HG02884 (cell line): ENCODE measurements at regions not wholly inside any gene's neighbourhood (a gene's known extent, or its start where the extent isn't known, plus 50 kb on each side); places are given as distances from the start of the nearest gene placed in this dataset.

ENCODE experiments used
- ATAC-seq: cut with Tn5 transposase; IDR thresholded peaks from one replicate; pipeline ENCODE4 v1.9.1; 2021; ENCODE audit warnings: mild to moderate bottlenecking, moderate library complexity; ENCODE audit not compliant: unreplicated experiment

- ATAC-seq: no peak
These were observed 880.3 kb downstream of the RPA4 start for GRCh38 chrX:97763981-97764380.

GRCh38 chrX:97766501-97767095 is 882.9 kb downstream of the RPA4 start:
- ATAC-seq: no peak

- peak; percentile 44 for ATAC-seq
These were observed 903.6 kb downstream of the RPA4 start for GRCh38 chrX:97787311-97787710.

GRCh38 chrX:97787849-97788248 is 904.1 kb downstream of the RPA4 start:
- peak; percentile 63 for ATAC-seq

- peak; percentile 65 for ATAC-seq
These were observed 907.1 kb downstream of the RPA4 start for GRCh38 chrX:97790850-97791249.

- no peak for ATAC-seq
These were observed 913.4 kb downstream of the RPA4 start for GRCh38 chrX:97797076-97797475.

GRCh38 chrX:97806238-97806637 is 922.5 kb downstream of the RPA4 start:
- no peak for ATAC-seq

GRCh38 chrX:97806946-97807345 is 923.2 kb downstream of the RPA4 start:
- ATAC-seq: no peak

GRCh38 chrX:97820170-97820569 is 936.5 kb downstream of the RPA4 start:
- no peak for ATAC-seq

GRCh38 chrX:97828471-97828870 is 944.8 kb downstream of the RPA4 start:
- ATAC-seq: no peak

GRCh38 chrX:97835969-97836368 is 952.3 kb downstream of the RPA4 start:
- ATAC-seq: no peak

- no peak for ATAC-seq
These were observed 958.0 kb downstream of the RPA4 start for GRCh38 chrX:97841544-97842179.

GRCh38 chrX:97842468-97843199 is 958.9 kb downstream of the RPA4 start:
- no peak for ATAC-seq

GRCh38 chrX:97843200-97843811 is 959.6 kb downstream of the RPA4 start:
- no peak for ATAC-seq

- ATAC-seq: no peak
These were observed 960.5 kb downstream of the RPA4 start for GRCh38 chrX:97844161-97844560.

- ATAC-seq: no peak
These were observed 961.2 kb downstream of the RPA4 start for GRCh38 chrX:97844943-97845342.

- no peak for ATAC-seq
These were observed 961.7 kb downstream of the RPA4 start for GRCh38 chrX:97845451-97845850.

- ATAC-seq: no peak
These were observed 962.5 kb downstream of the RPA4 start for GRCh38 chrX:97846228-97846627.

GRCh38 chrX:97846718-97847237 is 963.1 kb downstream of the RPA4 start:
- no peak for ATAC-seq

GRCh38 chrX:97847885-97848679 is 964.4 kb downstream of the RPA4 start:
- no peak for ATAC-seq

- no peak for ATAC-seq
These were observed 966.2 kb downstream of the RPA4 start for GRCh38 chrX:97849951-97850350.
